ENCODE measurements at regions not wholly inside any gene's neighbourhood (a gene's known extent, or its start where the extent isn't known, plus 50 kb on each side); places are given as distances from the start of the nearest gene placed in this dataset.
"Not testable (repeated sequence)": the region's sequence is repeated elsewhere in the genome, so short reads cannot be mapped to it uniquely, and the experiment has no call there.

- no peak overlapping the region for H3K27ac Mint-ChIP-seq
- no peak for TF ChIP-seq CTCF (IDR thresholded peaks at IDR 0.05; ENCODE audit: unreplicated experiment in 3 of 3)
- no peak overlapping the region for H3K4me3 Mint-ChIP-seq
- H3K36me3 Mint-ChIP-seq (ENCODE audit: low read depth): no peaks in the 10 kb centered on the region
- H3K4me1 Mint-ChIP-seq: peaks cover 2% of the 10 kb centered on the region
- peaks cover 2% of the 10 kb centered on the region for H3K9me3 Mint-ChIP-seq
- H3K27me3 Mint-ChIP-seq (ENCODE audit: low read depth): peaks cover 16% of the 10 kb centered on the region
Measured at GRCh38 chr6:6091608-6092002, 84.9 kb upstream of the NRN1 start.

- H3K36me3 Mint-ChIP-seq (ENCODE audit: low read depth): no peaks in the 10 kb centered on the region
- no peak overlapping the region for H3K27ac Mint-ChIP-seq
- peaks cover 5% of the 10 kb centered on the region for H3K4me1 Mint-ChIP-seq
- TF ChIP-seq CTCF (IDR thresholded peaks at IDR 0.05; ENCODE audit: unreplicated experiment in 3 of 3): no peak
- no peak overlapping the region for H3K4me3 Mint-ChIP-seq
- peaks cover 16% of the 10 kb centered on the region for H3K27me3 Mint-ChIP-seq (ENCODE audit: low read depth)
- H3K9me3 Mint-ChIP-seq: peaks cover 2% of the 10 kb centered on the region
Measured at GRCh38 chr6:6090861-6091607, 84.3 kb upstream of the NRN1 start.

- H3K27ac Mint-ChIP-seq: peak overlapping the region in 2 of 3 experiments; percentile 19 to 79
- H3K4me3 Mint-ChIP-seq: no peak overlapping the region
- no peaks in the 10 kb centered on the region for H3K36me3 Mint-ChIP-seq (ENCODE audit: low read depth)
- H3K4me1 Mint-ChIP-seq: peaks cover 5% of the 10 kb centered on the region
- no peak for TF ChIP-seq CTCF (IDR thresholded peaks at IDR 0.05; ENCODE audit: unreplicated experiment in 3 of 3)
- H3K27me3 Mint-ChIP-seq (ENCODE audit: low read depth): peaks cover 16% of the 10 kb centered on the region
- peaks cover 23% of the 10 kb centered on the region for H3K9me3 Mint-ChIP-seq
Measured at GRCh38 chr6:6085928-6086668, 79.4 kb upstream of the NRN1 start.

- H3K9me3 Mint-ChIP-seq: peaks cover 21% of the 10 kb centered on the region
- no peaks in the 10 kb centered on the region for H3K4me1 Mint-ChIP-seq
- H3K27me3 Mint-ChIP-seq (ENCODE audit: low read depth): no peaks in the 10 kb centered on the region
- no peak for TF ChIP-seq CTCF (IDR thresholded peaks at IDR 0.05; ENCODE audit: unreplicated experiment in 3 of 3)
- H3K36me3 Mint-ChIP-seq (ENCODE audit: low read depth): no peaks in the 10 kb centered on the region
- H3K27ac Mint-ChIP-seq: no peak overlapping the region
- no peak overlapping the region for H3K4me3 Mint-ChIP-seq
Measured at GRCh38 chr6:6080975-6081374, 74.2 kb upstream of the NRN1 start.

- Mint-ChIP-seq H3K27me3 (ENCODE audit: low read depth) (peaks cover 5% of the 10 kb centered on the region), H3K4me3 (no peak overlapping the region), H3K4me1 (no peaks in the 10 kb centered on the region), H3K27ac (no peak overlapping the region), H3K36me3 (ENCODE audit: low read depth) (no peaks in the 10 kb centered on the region), H3K9me3 (peaks cover 17% of the 10 kb centered on the region)
- no peak for TF ChIP-seq CTCF (IDR thresholded peaks at IDR 0.05; ENCODE audit: unreplicated experiment in 3 of 3)
Measured at GRCh38 chr6:6074190-6074589, 67.5 kb upstream of the NRN1 start.

GRCh38 chr6:6068157-6068556 lies 61.4 kb upstream of the NRN1 start:
- H3K4me1 Mint-ChIP-seq; H3K27ac Mint-ChIP-seq; H3K36me3 Mint-ChIP-seq (ENCODE audit: low read depth); H3K4me3 Mint-ChIP-seq; H3K27me3 Mint-ChIP-seq (ENCODE audit: low read depth): not testable (repeated sequence)
- H3K9me3 Mint-ChIP-seq: peaks cover 32% of the 10 kb centered on the region

Data from nephron (organoid).